Astrocyte of the spinal cord (primary cell): ENCODE measurements at regions not wholly inside any gene's neighbourhood (a gene's known extent, or its start where the extent isn't known, plus 50 kb on each side); places are given as distances from the start of the nearest gene placed in this dataset.
"Not testable (repeated sequence)": the region's sequence is repeated elsewhere in the genome, so short reads cannot be mapped to it uniquely, and the experiment has no call there.

Experiments
- DNase-seq: peaks from one replicate; pipeline ENCODE4 v3.0.0; 2011; ENCODE audit warnings: low read depth, low spot score
- H3K4me3 ChIP-seq: 2 replicates; pipeline ENCODE4 v1.5.1; 2011; ENCODE audit warnings: low read depth, mild to moderate bottlenecking, low read length, moderate library complexity
- CTCF ChIP-seq: IDR thresholded peaks from 2 replicates; pipeline ENCODE4 v1.5.1; 2012; ENCODE audit warnings: low read depth, mild to moderate bottlenecking, low read length, inconsistent platforms
- in situ Hi-C: cut with HindIII; loops from 2 replicates; pipeline ENCODE4 v1.10.0; 2017; ENCODE audit warnings: low sequenced_read_pairs

GRCh38 chr10:27356738-27357137 lies 116.1 kb upstream of the ACBD5 start:
- in situ Hi-C loops: no loop called here
- DNase-seq: no peak
- TF ChIP-seq CTCF: no peak

GRCh38 chr10:27355918-27356573 lies 115.4 kb upstream of the ACBD5 start:
- no peak overlapping the region for H3K4me3 ChIP-seq
- in situ Hi-C loops: no loop called here
- DNase-seq: no peak
- TF ChIP-seq CTCF: no peak

More at GRCh38 chr10:27356738-27357137, 116.1 kb upstream of the ACBD5 start:
- H3K4me3 ChIP-seq: no peak overlapping the region

- DNase-seq, H3K4me3 ChIP-seq, in situ Hi-C loops: not testable (repeated sequence)
Observed at GRCh38 chr10:27354643-27355270, 114.2 kb upstream of the ACBD5 start.

GRCh38 chr10:27354100-27354499 lies 113.5 kb upstream of the ACBD5 start:
- DNase-seq, in situ Hi-C loops, H3K4me3 ChIP-seq: not testable (repeated sequence)

GRCh38 chr10:27349987-27350386 lies 109.4 kb upstream of the ACBD5 start:
- in situ Hi-C loops: no loop called here
- TF ChIP-seq CTCF: no peak
- no peak overlapping the region for H3K4me3 ChIP-seq
- no peak for DNase-seq

- H3K4me3 ChIP-seq, DNase-seq, in situ Hi-C loops: not testable (repeated sequence)
Observed at GRCh38 chr10:27347827-27348207, 107.2 kb upstream of the ACBD5 start.

GRCh38 chr10:27345455-27345920 lies 104.9 kb upstream of the ACBD5 start:
- in situ Hi-C loops: no loop called here
- no peak for TF ChIP-seq CTCF
- DNase-seq: no peak
- no peak overlapping the region for H3K4me3 ChIP-seq

GRCh38 chr10:27344568-27345454 lies 104.2 kb upstream of the ACBD5 start:
- no peak for TF ChIP-seq CTCF
- in situ Hi-C loops: no loop called here
- no peak for DNase-seq

More at GRCh38 chr10:27344568-27345454, 104.2 kb upstream of the ACBD5 start:
- H3K4me3 ChIP-seq: no peak overlapping the region
